ENCODE measurements at regions not wholly inside any gene's neighbourhood (a gene's known extent, or its start where the extent isn't known, plus 50 kb on each side); places are given as distances from the start of the nearest gene placed in this dataset.

- DNase-seq, result no peak
Measured at GRCh38 chr11:70522593-70523311, 124.4 kb downstream of the CTTN start.

GRCh38 chr11:70523384-70524095 is 125.2 kb downstream of the CTTN start:
- DNase-seq, result no peak

- no peak for DNase-seq
Measured at GRCh38 chr11:70524096-70524922, 126.0 kb downstream of the CTTN start.

GRCh38 chr11:70525006-70525405 is 126.7 kb downstream of the CTTN start:
- DNase-seq, result peak; percentile 66

GRCh38 chr11:70525466-70525865 is 127.1 kb downstream of the CTTN start:
- DNase-seq, result no peak

GRCh38 chr11:70526116-70527045 is 128.1 kb downstream of the CTTN start:
- DNase-seq, result no peak

- DNase-seq, result no peak
Measured at GRCh38 chr11:70527046-70527395, 128.7 kb downstream of the CTTN start.

- DNase-seq, result no peak
Measured at GRCh38 chr11:70527429-70528045, 129.2 kb downstream of the CTTN start.

GRCh38 chr11:70528046-70528793 is 129.9 kb downstream of the CTTN start:
- no peak for DNase-seq

- no peak for DNase-seq
Measured at GRCh38 chr11:70528794-70529580, 130.7 kb downstream of the CTTN start.

- DNase-seq, result no peak
Measured at GRCh38 chr11:70530010-70530409, 131.7 kb downstream of the CTTN start.

GRCh38 chr11:70530629-70531185 is 132.4 kb downstream of the CTTN start:
- no peak for DNase-seq

- DNase-seq, result no peak
Measured at GRCh38 chr11:70531281-70532065, 133.1 kb downstream of the CTTN start.

GRCh38 chr11:70532066-70532440 is 133.7 kb downstream of the CTTN start:
- DNase-seq, result no peak

GRCh38 chr11:70532731-70533130 is 134.4 kb downstream of the CTTN start:
- DNase-seq, result no peak

- DNase-seq, result no peak
Measured at GRCh38 chr11:70535191-70535971, 137.1 kb downstream of the CTTN start.

GRCh38 chr11:70536051-70536877 is 137.9 kb downstream of the CTTN start:
- DNase-seq, result no peak
